ENCODE measurements at regions not wholly inside any gene's neighbourhood (a gene's known extent, or its start where the extent isn't known, plus 50 kb on each side); places are given as distances from the start of the nearest gene placed in this dataset.

GRCh38 chr22:44596396-44597125 is 98.5 kb upstream of the RTL6 start:
- DNase-seq (ENCODE audit: extremely low spot score, insufficient read length, low read depth) = no peak
- no peak for FAIRE-seq

DNA sequence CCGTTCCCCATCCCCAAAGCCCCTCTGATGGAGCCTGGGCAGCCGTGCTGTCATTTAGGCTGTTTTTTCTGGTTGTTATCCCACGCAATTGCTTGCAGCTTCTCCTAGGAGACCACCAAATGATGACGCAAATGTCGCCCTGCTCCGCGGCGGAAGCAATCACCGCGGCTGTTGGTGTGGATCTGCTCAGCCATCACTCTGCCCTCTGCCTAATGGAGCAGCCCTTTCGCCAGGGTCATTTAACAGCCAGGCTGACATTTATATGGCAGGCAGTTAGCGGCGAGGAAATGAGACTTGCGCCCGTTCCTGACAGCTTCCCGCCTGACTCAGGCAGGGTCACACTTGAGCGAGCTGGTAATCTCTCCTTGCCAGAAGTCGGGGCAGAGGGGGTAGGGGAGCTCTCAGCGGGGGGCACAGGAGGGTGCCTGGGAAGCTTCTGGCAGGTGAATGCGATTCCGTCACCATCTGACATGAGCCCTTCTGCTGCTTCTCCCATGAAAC is 97.9 kb upstream of the RTL6 start:
- FAIRE-seq (no peak), DNase-seq (ENCODE audit: extremely low spot score, insufficient read length, low read depth) (no peak)

DNA sequence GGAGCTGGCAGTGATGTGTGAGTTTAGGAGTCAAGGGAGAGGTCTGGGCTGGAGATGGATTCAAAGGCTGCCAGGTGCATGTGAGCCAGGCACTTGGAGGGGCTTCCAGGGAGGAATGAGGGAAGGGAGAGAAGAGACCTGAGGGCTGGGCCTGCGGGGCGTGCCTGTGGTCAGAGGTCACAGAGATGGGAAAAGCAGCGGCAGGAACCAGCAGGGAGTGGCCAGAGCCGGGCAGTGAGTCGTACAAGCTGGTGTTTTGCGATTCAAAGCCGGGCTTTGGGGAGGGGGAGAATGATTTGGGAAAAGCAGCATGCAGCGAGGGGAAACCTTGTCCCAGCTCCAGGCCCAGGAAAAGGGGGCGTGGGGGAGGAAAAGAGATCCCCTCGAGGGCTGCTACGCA is 96.9 kb upstream of the RTL6 start:
- FAIRE-seq = no peak
- no peak for DNase-seq (ENCODE audit: extremely low spot score, insufficient read length, low read depth)

GRCh38 chr22:44592824-44593148 is 94.8 kb upstream of the RTL6 start:
- FAIRE-seq (no peak), DNase-seq (ENCODE audit: extremely low spot score, insufficient read length, low read depth) (no peak)

DNA sequence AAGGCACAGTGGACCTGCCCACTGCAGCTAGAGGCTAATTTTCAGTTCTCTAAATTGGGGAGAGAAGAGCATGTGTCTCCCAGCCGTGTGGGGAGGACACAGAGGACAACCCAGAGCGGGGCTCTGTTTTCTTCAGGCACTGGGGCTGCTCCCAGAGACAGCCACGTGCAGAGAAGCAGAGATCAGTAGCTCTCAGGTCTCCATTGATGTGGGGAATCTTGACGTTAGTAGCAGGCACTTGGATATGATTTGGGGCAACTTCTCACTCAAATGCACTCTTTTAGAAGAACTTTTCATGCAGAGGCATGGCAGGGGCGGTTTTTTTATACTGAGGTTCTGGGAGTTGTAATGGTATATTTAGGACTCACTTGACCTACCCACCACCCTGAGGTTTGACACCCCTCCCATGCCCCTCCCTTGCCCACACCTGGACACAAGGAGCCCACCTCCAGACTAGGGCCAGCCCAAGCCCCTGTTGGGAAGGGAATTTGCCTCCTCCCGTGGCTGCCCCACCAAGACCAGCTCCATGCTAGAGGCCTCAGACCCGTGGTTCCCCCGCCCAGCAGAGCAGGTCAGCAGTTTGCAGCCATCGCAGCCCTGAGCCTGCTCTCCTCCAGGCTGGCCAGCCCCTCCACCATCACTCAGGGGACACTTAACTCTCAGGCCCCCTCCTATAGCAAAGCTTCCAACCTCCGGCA is 94.2 kb upstream of the RTL6 start:
- no peak for DNase-seq (ENCODE audit: extremely low spot score, insufficient read length, low read depth)
- FAIRE-seq = no peak

DNA sequence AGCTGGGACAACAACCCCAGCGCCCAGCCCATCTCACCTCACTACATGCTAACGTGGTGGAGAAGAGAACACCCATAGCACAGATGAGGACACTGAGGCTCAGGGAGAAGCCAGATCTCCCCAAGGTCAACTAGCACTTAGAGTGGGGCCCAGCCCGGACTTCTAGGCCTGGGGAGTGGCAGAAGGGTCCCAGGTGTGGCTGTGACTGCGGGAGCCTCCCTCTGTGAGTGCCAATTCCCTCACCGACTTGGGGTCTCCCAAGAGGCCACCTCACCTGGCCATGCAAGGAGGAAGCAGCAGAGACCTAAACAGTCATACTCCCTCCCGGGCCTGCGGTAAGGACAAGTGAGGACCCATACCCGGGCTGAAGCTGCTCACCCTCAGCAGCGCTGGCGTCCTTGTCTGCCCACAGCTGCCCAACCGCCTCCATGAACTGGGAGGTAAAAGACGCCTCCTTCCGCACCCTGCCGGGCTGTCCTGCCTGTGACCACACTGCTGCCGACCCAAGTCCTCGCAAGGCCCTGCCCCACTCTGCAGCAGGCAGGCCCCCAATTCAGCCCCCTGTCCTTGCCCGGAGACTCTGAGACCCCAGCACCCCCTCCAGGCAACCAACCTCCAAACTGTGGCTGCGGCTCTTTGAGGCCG is 93.2 kb upstream of the RTL6 start:
- no peak for FAIRE-seq

GRCh38 chr22:44590291-44590690 is 92.3 kb upstream of the RTL6 start:
- DNase-seq (ENCODE audit: extremely low spot score, insufficient read length, low read depth) = no peak
- FAIRE-seq = no peak

More for the DNA sequence above, 93.2 kb upstream of the RTL6 start:
- no peak for DNase-seq (ENCODE audit: extremely low spot score, insufficient read length, low read depth)

GRCh38 chr22:44589831-44590230 is 91.8 kb upstream of the RTL6 start:
- FAIRE-seq (no peak), DNase-seq (ENCODE audit: extremely low spot score, insufficient read length, low read depth) (no peak)

DNA sequence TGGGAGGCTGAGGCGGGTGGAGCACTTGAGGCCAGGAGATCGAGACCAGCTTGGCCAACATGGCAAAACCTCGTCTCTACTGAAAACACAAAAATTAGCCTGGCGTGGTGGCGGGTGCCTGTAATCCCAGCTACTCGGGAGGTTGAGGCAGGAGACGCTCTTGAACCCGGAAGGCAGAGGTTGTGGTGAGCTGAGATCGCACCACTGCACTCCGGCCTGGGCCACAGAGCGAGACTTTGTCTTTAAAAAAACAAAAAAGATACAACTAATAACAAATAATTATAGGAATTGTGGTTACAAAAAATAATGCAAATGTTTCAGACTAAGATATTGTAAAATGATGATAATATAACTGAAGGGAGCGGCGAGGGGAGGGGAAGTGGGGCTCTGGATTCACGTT is 90.3 kb upstream of the RTL6 start:
- DNase-seq (ENCODE audit: extremely low spot score, insufficient read length, low read depth) (no peak), FAIRE-seq (no peak)

GRCh38 chr22:44587737-44588310 is 89.8 kb upstream of the RTL6 start:
- FAIRE-seq (no peak), DNase-seq (ENCODE audit: extremely low spot score, insufficient read length, low read depth) (no peak)

- FAIRE-seq (no peak), DNase-seq (ENCODE audit: extremely low spot score, insufficient read length, low read depth) (no peak)
These were observed 89.1 kb upstream of the RTL6 start for GRCh38 chr22:44586999-44587736.

DNA sequence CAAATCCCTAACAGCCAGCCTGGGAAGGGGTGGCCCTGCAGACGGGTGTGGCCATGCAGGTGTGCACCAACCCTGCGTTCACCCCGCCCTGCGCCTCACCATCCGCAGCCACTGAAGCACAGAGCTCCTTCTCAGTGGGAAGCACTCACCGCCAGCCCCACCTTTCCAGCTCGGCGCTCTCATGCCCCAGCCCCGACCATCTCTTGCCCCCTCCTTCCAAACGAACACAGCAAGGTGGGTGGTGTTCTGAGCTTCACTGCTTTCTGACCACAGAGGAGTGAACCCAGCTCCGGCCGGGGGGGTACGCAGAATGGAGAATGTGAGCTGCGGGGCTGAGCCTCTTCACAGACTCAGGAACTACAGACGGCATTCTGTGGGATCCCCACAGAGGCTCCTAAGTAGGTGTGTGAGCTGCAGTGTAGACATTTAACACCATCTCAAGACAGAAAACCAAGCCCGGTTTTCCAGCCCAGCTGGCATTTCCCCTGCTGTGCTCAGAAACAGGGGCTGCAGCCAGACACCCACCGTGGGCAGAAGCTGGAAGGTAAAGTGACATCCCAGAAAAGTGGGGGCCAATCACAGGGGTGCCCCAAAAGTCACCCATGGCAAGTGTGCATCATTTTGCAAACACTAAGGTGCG is 88.4 kb upstream of the RTL6 start:
- no peak for DNase-seq (ENCODE audit: extremely low spot score, insufficient read length, low read depth)

DNA sequence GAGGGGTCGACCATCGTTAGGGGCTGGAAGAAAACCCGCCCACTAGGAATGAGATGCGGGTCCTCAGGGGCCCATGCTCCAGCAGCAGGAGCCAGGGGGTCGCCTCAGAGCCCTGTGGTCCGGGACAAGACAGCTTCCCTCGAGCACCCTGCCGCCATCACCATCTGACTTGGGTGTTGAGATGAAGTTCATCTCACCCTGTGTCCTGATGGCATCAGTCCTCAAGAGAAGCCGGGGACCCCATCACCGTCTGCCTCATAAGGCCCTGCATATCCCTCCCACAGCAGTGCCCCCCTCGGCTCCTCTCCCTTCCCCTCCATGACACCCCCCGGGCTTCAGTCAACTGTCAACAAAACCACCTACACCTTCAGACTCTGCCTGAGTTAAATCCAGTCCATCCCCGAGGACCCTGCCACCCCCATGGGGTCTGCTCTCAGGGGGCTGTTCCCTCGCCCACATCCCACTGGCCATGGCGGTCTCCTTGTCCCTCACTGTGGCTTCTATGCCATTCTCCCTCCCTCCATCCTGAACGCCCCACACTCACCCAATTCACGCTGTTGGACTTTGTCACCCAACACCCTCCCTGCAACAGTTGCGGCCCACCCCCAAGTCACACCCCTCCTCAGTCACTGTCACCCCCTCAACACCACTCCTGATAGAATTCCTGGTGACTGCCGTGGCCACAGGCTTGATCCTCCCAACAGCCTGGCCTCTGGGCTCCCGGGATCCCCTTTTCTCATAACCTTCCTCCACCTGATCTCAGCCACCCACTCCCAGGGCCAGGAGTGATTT is 87.7 kb upstream of the RTL6 start:
- DNase-seq (ENCODE audit: extremely low spot score, insufficient read length, low read depth) (no peak), FAIRE-seq (no peak)

More for the DNA sequence above, 88.4 kb upstream of the RTL6 start:
- FAIRE-seq = no peak

- no peak for FAIRE-seq
- DNase-seq (ENCODE audit: extremely low spot score, insufficient read length, low read depth) = no peak
These were observed 86.3 kb upstream of the RTL6 start for GRCh38 chr22:44584256-44584902.

DNA sequence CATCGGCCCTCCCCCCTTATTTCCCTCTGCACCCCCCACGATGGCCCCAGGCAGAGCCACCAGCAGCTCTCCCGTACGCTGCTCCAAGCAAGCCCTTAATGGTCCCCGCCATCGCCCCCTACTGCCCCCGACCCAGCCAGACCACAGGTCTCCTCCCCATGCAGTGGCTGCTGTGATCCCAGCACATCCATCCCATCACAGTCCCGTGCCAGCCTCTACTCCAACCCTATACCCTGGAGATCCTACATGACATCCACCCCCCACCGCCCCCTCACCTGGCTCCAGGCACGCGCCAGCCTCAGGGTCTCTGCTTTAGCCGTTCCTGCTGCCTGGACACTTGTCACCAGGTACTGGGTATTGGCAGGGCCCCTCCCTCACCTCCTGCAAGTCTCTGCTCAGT is 85.8 kb upstream of the RTL6 start:
- no peak for FAIRE-seq
- no peak for DNase-seq (ENCODE audit: extremely low spot score, insufficient read length, low read depth)

DNA sequence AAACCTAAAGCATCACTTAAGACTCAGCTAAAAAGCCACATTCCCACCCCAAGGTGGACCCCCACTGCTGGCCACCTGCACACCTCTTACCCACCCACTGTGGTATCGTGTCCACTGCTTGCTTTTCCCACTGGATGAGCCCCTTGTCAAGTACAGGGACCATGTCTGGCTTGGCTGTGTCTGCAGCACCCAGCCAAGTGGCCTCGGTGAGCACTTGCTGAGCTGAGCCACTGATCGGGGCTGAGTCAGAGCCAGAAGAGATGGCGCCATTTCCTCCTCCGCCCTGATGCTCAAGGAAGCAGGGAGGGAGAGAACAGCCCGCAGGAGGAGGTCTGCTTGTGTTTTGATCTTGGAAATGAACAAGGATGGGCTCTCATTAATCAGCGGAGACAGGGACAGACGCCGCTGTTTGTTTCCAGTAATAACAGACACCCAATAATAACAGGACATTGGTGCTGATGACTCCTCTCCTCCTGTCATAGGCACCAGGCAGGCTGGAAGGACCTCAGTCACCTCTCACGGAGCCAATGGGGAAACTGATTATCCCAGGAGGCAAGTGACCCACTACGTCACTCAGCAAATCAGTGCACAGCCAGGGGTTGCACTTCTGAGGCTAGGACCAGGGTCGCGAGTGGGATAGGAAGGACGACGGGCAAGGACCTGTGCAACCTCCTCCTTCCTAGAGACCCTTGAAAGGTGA is 85.2 kb upstream of the RTL6 start:
- DNase-seq (ENCODE audit: extremely low spot score, insufficient read length, low read depth) = no peak
- FAIRE-seq = no peak

DNA sequence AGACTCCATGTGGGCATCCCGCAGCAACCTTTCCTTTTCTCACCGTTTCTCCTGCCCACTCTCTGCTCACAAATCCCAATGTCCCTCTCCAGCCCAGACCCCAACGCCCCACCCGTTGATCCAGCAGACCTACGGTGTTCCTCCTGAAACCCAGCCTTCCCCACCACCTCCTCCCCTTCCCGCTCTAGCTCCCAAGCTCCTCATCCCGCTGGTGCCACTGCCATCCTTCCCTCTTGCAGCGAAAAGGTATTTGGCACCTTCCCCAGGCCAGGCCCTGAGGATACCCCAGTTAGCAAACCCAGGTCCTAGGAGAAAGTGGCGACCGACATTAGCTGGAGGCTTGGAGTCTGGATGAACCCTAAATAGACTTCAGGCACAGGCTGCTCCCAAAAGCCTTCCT is 84.0 kb upstream of the RTL6 start:
- FAIRE-seq = no peak
- no peak for DNase-seq (ENCODE audit: extremely low spot score, insufficient read length, low read depth)

GRCh38 chr22:44581096-44581435 is 83.0 kb upstream of the RTL6 start:
- no peak for DNase-seq (ENCODE audit: extremely low spot score, insufficient read length, low read depth)
- FAIRE-seq = no peak

Data from GM18507 (cell line).